ENCODE measurements at regions not wholly inside any gene's neighbourhood (a gene's known extent, or its start where the extent isn't known, plus 50 kb on each side); places are given as distances from the start of the nearest gene placed in this dataset.
"Not testable (repeated sequence)": the region's sequence is repeated elsewhere in the genome, so short reads cannot be mapped to it uniquely, and the experiment has no call there.

GRCh38 chr3:144023543-144023942, 51.9 kb downstream of the DIPK2A start:
- DNase-seq (ENCODE audit: low read depth); in situ Hi-C loops (cut with HindIII; ENCODE audit: low pct_unique_long_range_greater_than_20kb, low sequenced_read_pairs): not testable (repeated sequence)

GRCh38 chr3:144028798-144029411, 57.3 kb downstream of the DIPK2A start:
- DNase-seq (ENCODE audit: low read depth) = no peak
- in situ Hi-C loops (cut with HindIII; ENCODE audit: low pct_unique_long_range_greater_than_20kb, low sequenced_read_pairs) = no loop called here

- DNase-seq (ENCODE audit: low read depth) = no peak
- in situ Hi-C loops (cut with HindIII; ENCODE audit: low pct_unique_long_range_greater_than_20kb, low sequenced_read_pairs) = no loop called here
Measured at GRCh38 chr3:144029769-144030168, 58.1 kb downstream of the DIPK2A start.

GRCh38 chr3:144031938-144032337, 60.3 kb downstream of the DIPK2A start:
- no peak for DNase-seq (ENCODE audit: low read depth)
- in situ Hi-C loops (cut with HindIII; ENCODE audit: low pct_unique_long_range_greater_than_20kb, low sequenced_read_pairs) = no loop called here

- no peak for DNase-seq (ENCODE audit: low read depth)
Measured at GRCh38 chr3:144032531-144033239, 61.1 kb downstream of the DIPK2A start.

GRCh38 chr3:144033240-144033589, 61.6 kb downstream of the DIPK2A start:
- in situ Hi-C loops (cut with HindIII; ENCODE audit: low pct_unique_long_range_greater_than_20kb, low sequenced_read_pairs) = no loop called here
- DNase-seq (ENCODE audit: low read depth) = no peak

More at GRCh38 chr3:144032531-144033239, 61.1 kb downstream of the DIPK2A start:
- in situ Hi-C loops (cut with HindIII; ENCODE audit: low pct_unique_long_range_greater_than_20kb, low sequenced_read_pairs) = no loop called here

- in situ Hi-C loops (cut with HindIII; ENCODE audit: low pct_unique_long_range_greater_than_20kb, low sequenced_read_pairs) = no loop called here
- DNase-seq (ENCODE audit: low read depth) = no peak
Measured at GRCh38 chr3:144033863-144034262, 62.2 kb downstream of the DIPK2A start.

- in situ Hi-C loops (cut with HindIII; ENCODE audit: low pct_unique_long_range_greater_than_20kb, low sequenced_read_pairs) = no loop called here
- DNase-seq (ENCODE audit: low read depth) = no peak
Measured at GRCh38 chr3:144034715-144035290, 63.2 kb downstream of the DIPK2A start.

GRCh38 chr3:144036498-144036897, 64.9 kb downstream of the DIPK2A start:
- DNase-seq (ENCODE audit: low read depth) = no peak
- in situ Hi-C loops (cut with HindIII; ENCODE audit: low pct_unique_long_range_greater_than_20kb, low sequenced_read_pairs) = no loop called here

- peak; percentile 4 for DNase-seq (ENCODE audit: low read depth)
- in situ Hi-C loops (cut with HindIII; ENCODE audit: low pct_unique_long_range_greater_than_20kb, low sequenced_read_pairs) = no loop called here
Measured at GRCh38 chr3:144039661-144040060, 68.0 kb downstream of the DIPK2A start.

- no peak for DNase-seq (ENCODE audit: low read depth)
- in situ Hi-C loops (cut with HindIII; ENCODE audit: low pct_unique_long_range_greater_than_20kb, low sequenced_read_pairs) = no loop called here
Measured at GRCh38 chr3:144041960-144042556, 70.4 kb downstream of the DIPK2A start.

- DNase-seq (ENCODE audit: low read depth) = no peak
- in situ Hi-C loops (cut with HindIII; ENCODE audit: low pct_unique_long_range_greater_than_20kb, low sequenced_read_pairs) = no loop called here
Measured at GRCh38 chr3:144045766-144046165, 74.1 kb downstream of the DIPK2A start.

- DNase-seq (ENCODE audit: low read depth) = no peak
- in situ Hi-C loops (cut with HindIII; ENCODE audit: low pct_unique_long_range_greater_than_20kb, low sequenced_read_pairs) = no loop called here
Measured at GRCh38 chr3:144049374-144049773, 77.8 kb downstream of the DIPK2A start.

GRCh38 chr3:144051211-144051610, 79.6 kb downstream of the DIPK2A start:
- no peak for DNase-seq (ENCODE audit: low read depth)
- in situ Hi-C loops (cut with HindIII; ENCODE audit: low pct_unique_long_range_greater_than_20kb, low sequenced_read_pairs) = no loop called here

GRCh38 chr3:144052275-144052674, 80.7 kb downstream of the DIPK2A start:
- DNase-seq (ENCODE audit: low read depth) = no peak

GRCh38 chr3:144053121-144053520, 81.5 kb downstream of the DIPK2A start:
- no peak for DNase-seq (ENCODE audit: low read depth)

More at GRCh38 chr3:144052275-144052674, 80.7 kb downstream of the DIPK2A start:
- in situ Hi-C loops (cut with HindIII; ENCODE audit: low pct_unique_long_range_greater_than_20kb, low sequenced_read_pairs) = no loop called here

GRCh38 chr3:144054766-144055165, 83.1 kb downstream of the DIPK2A start:
- in situ Hi-C loops (cut with HindIII; ENCODE audit: low pct_unique_long_range_greater_than_20kb, low sequenced_read_pairs) = no loop called here
- no peak for DNase-seq (ENCODE audit: low read depth)

More at GRCh38 chr3:144053121-144053520, 81.5 kb downstream of the DIPK2A start:
- in situ Hi-C loops (cut with HindIII; ENCODE audit: low pct_unique_long_range_greater_than_20kb, low sequenced_read_pairs) = no loop called here

- DNase-seq (ENCODE audit: low read depth) = no peak
Measured at GRCh38 chr3:144055604-144056003, 84.0 kb downstream of the DIPK2A start.

GRCh38 chr3:144058713-144059112, 87.1 kb downstream of the DIPK2A start:
- in situ Hi-C loops (cut with HindIII; ENCODE audit: low pct_unique_long_range_greater_than_20kb, low sequenced_read_pairs) = no loop called here
- DNase-seq (ENCODE audit: low read depth) = no peak

More at GRCh38 chr3:144055604-144056003, 84.0 kb downstream of the DIPK2A start:
- in situ Hi-C loops (cut with HindIII; ENCODE audit: low pct_unique_long_range_greater_than_20kb, low sequenced_read_pairs) = no loop called here

All from Caki2 (cell line).